Natural killer cell (primary cell): ENCODE measurements at regions not wholly inside any gene's neighbourhood (a gene's known extent, or its start where the extent isn't known, plus 50 kb on each side); places are given as distances from the start of the nearest gene placed in this dataset.

Experiments
- ATAC-seq, 3 donors: fragments of 150-1000 bp in 2 of 3; fragments of 200-7000 bp in 1 of 3; cut with Tn5 transposase; 1 replicate in 1 of 3; 2 replicates in 2 of 3; pipeline ENCODE4 v1.10.0; 2021; ENCODE audit warnings: mild to moderate bottlenecking in 2 of 3, moderate library complexity in 2 of 3
- DNase-seq, 2 donors: peaks; one replicate each; pipeline versions ENCODE4 v3.0.0 to v3.0.0-alpha.2; 2013 to 2021; ENCODE audit warnings: mixed read lengths in 1 of 2
- H3K27ac ChIP-seq: one replicate; pipeline ENCODE4 v1.5.1; 2013; ENCODE audit warnings: mild to moderate bottlenecking, low read length
- H3K27me3 ChIP-seq: one replicate; pipeline ENCODE4 v1.6.1; 2013; ENCODE audit warnings: low read length; ENCODE audit not compliant: control insufficient read depth, insufficient read depth
- H3K36me3 ChIP-seq: one replicate; pipeline ENCODE4 v1.6.1; 2013; ENCODE audit warnings: low read length; ENCODE audit not compliant: control insufficient read depth, insufficient read depth
- H3K4me1 ChIP-seq: one replicate; pipeline ENCODE4 v1.6.1; 2013; ENCODE audit warnings: low read length; ENCODE audit not compliant: control insufficient read depth, insufficient read depth
- H3K4me3 ChIP-seq: one replicate; pipeline ENCODE4 v1.5.1; 2013; ENCODE audit warnings: low read length
- H3K9me3 ChIP-seq: one replicate; pipeline ENCODE4 v1.6.1; 2013; ENCODE audit warnings: low read length; ENCODE audit not compliant: control insufficient read depth, insufficient read depth
- H3K27ac Mint-ChIP-seq, 2 donors: one replicate each; pipeline ENCODE4 v1.8.0; 2022; ENCODE audit warnings: mild to moderate bottlenecking in 2 of 2, mixed read lengths in 2 of 2, moderate library complexity in 1 of 2
- H3K27me3 Mint-ChIP-seq, 2 donors: one replicate each; pipeline ENCODE4 v1.8.0; 2022; ENCODE audit warnings: low read depth in 2 of 2, mixed read lengths in 2 of 2
- H3K36me3 Mint-ChIP-seq: one replicate; pipeline ENCODE4 v1.8.0; 2022; ENCODE audit warnings: mixed read lengths
- H3K4me1 Mint-ChIP-seq, 2 donors: one replicate each; pipeline ENCODE4 v1.8.0; 2022; ENCODE audit warnings: mixed read lengths in 2 of 2
- H3K4me3 Mint-ChIP-seq: one replicate; pipeline ENCODE4 v1.8.0; 2022; ENCODE audit warnings: mild to moderate bottlenecking, moderate library complexity, mixed read lengths
- H3K9me3 Mint-ChIP-seq, 2 donors: one replicate each; pipeline ENCODE4 v1.8.0; 2022; ENCODE audit warnings: mixed read lengths in 2 of 2
- CTCF ChIP-seq: fragments of 200-600 bp; IDR thresholded peaks from one replicate; pipeline ENCODE4 v1.8.0; 2022; ENCODE audit warnings: antibody characterized with exemption
- WGBS: methylation state at CpG from one replicate; pipeline ENCODE4 v1.1.7; 2013; ENCODE audit warnings: missing lambda C conversion rate; ENCODE audit not compliant: insufficient coverage; 5-methylcytosine and 5-hydroxymethylcytosine counted together
- intact Hi-C: fragments of 100-400 bp; cut with micrococcal nuclease; formaldehyde crosslinking; loops from one replicate; pipeline ENCODE4 v1.14.2; 2022

GRCh38 chr3:27614592-27614991, 107.5 kb downstream of the EOMES start:
- intact Hi-C loops, result no loop called here
- Histone ChIP-seq H3K36me3 (no peaks in the 10 kb centered on the region), H3K27ac (no peak overlapping the region), H3K4me3 (no peak overlapping the region), H3K4me1 (no peaks in the 10 kb centered on the region), H3K27me3 (no peaks in the 10 kb centered on the region), H3K9me3 (peaks cover 9% of the 10 kb centered on the region)
- Mint-ChIP-seq H3K9me3 (peaks cover 0 to 2% of the 10 kb centered on the region in 2 donors), H3K4me1 (no peaks in the 10 kb centered on the region), H3K4me3 (no peak overlapping the region), H3K27me3 (no peaks in the 10 kb centered on the region), H3K36me3 (no peaks in the 10 kb centered on the region), H3K27ac (no peak overlapping the region)
- 91% methylated on average over 4 of the region's 4 CpGs for whole genome bisulfite sequencing
- TF ChIP-seq CTCF, result no peak
- ATAC-seq (no peak), DNase-seq (no peak)

GRCh38 chr3:27613846-27614500, 108.2 kb downstream of the EOMES start:
- Histone ChIP-seq H3K27ac (no peak overlapping the region), H3K27me3 (no peaks in the 10 kb centered on the region), H3K36me3 (no peaks in the 10 kb centered on the region), H3K9me3 (peaks cover 9% of the 10 kb centered on the region), H3K4me1 (no peaks in the 10 kb centered on the region), H3K4me3 (no peak overlapping the region)
- H3K9me3 Mint-ChIP-seq, result peaks cover 0 to 2% of the 10 kb centered on the region in 2 donors
- H3K36me3 Mint-ChIP-seq, result no peaks in the 10 kb centered on the region
- no peak overlapping the region for H3K27ac Mint-ChIP-seq
- H3K4me3 Mint-ChIP-seq, result no peak overlapping the region
- ATAC-seq, result no peak
- no peaks in the 10 kb centered on the region for H3K27me3 Mint-ChIP-seq
- no peaks in the 10 kb centered on the region for H3K4me1 Mint-ChIP-seq
- intact Hi-C loops, result no loop called here
- DNase-seq, result no peak
- 90% methylated on average over 2 of the region's 2 CpGs for WGBS
- TF ChIP-seq CTCF, result no peak

GRCh38 chr3:27610800-27611525, 111.2 kb downstream of the EOMES start:
- TF ChIP-seq CTCF, result no peak
- intact Hi-C loops, result no loop called here
- H3K36me3 ChIP-seq, result no peaks in the 10 kb centered on the region
- no peak overlapping the region for H3K27ac ChIP-seq
- H3K4me1 ChIP-seq, result no peaks in the 10 kb centered on the region
- no peak overlapping the region for H3K27ac Mint-ChIP-seq
- DNase-seq, result no peak
- H3K36me3 Mint-ChIP-seq, result no peaks in the 10 kb centered on the region
- no peaks in the 10 kb centered on the region for H3K27me3 Mint-ChIP-seq
- H3K4me3 Mint-ChIP-seq, result no peak overlapping the region
- H3K4me1 Mint-ChIP-seq, result no peaks in the 10 kb centered on the region
- ATAC-seq, result no peak
- H3K9me3 Mint-ChIP-seq, result peaks cover 0 to 2% of the 10 kb centered on the region in 2 donors
- H3K4me3 ChIP-seq, result no peak overlapping the region
- peaks cover 9% of the 10 kb centered on the region for H3K9me3 ChIP-seq
- no peaks in the 10 kb centered on the region for H3K27me3 ChIP-seq
- WGBS, result 90% methylated on average over 8 of the region's 8 CpGs
